SK-N-MC (cell line): ENCODE measurements at regions not wholly inside any gene's neighbourhood (a gene's known extent, or its start where the extent isn't known, plus 50 kb on each side); places are given as distances from the start of the nearest gene placed in this dataset.

Source experiments
- DNase-seq: peaks from one replicate; pipeline ENCODE4 v3.0.0-alpha.2; 2011; ENCODE audit warnings: low read depth, low spot score
- H3K27ac ChIP-seq: fragments of 200-600 bp; sonication (generic); 2 replicates; pipeline ENCODE4 v1.5.1; 2016; ENCODE audit warnings: mixed run types
- H3K36me3 ChIP-seq: fragments of 200-600 bp; sonication (generic); 2 replicates; pipeline ENCODE4 v1.6.1; 2017; ENCODE audit warnings: antibody characterized with exemption, low read length, mixed read lengths; ENCODE audit not compliant: insufficient read depth
- H3K4me3 ChIP-seq: fragments of 200-600 bp; sonication (generic); 2 replicates; pipeline ENCODE4 v1.5.1; 2016
- H3K9ac ChIP-seq: fragments of 200-600 bp; sonication (generic); 2 replicates; pipeline ENCODE4 v1.8.0; 2017; ENCODE audit warnings: mixed run types, mixed read lengths; ENCODE audit not compliant: insufficient read length
- H3K9me3 ChIP-seq: fragments of 200-600 bp; sonication (generic); 2 replicates; pipeline ENCODE4 v1.6.1; 2017; ENCODE audit warnings: low read depth, mild to moderate bottlenecking, antibody characterized with exemption, low read length, moderate library complexity, mixed read lengths
- EZH2 ChIP-seq: fragments of 200-600 bp; sonication (generic); IDR thresholded peaks from one replicate; pipeline ENCODE4 v1.6.1; 2017; ENCODE audit warnings: antibody characterized with exemption
- FOXP2 ChIP-seq: optimal IDR thresholded peaks from 2 replicates; pipeline ENCODE3; 2011; ENCODE audit warnings: mild to moderate bottlenecking, moderate library complexity; ENCODE audit not compliant: insufficient read depth; ENCODE audit errors: extremely low read length, control extremely low read depth
- POLR2AphosphoS5 ChIP-seq: IDR thresholded peaks from 2 replicates; pipeline ENCODE4 v1.6.1; 2012; ENCODE audit warnings: mild to moderate bottlenecking, low read depth, low read length, borderline replicate concordance

GRCh38 chr9:85225180-85225579, 516.6 kb downstream of the AGTPBP1 start:
- TF ChIP-seq FOXP2 (no peak), EZH2 (no peak)
- Histone ChIP-seq H3K9ac (no peak overlapping the region), H3K4me3 (no peak overlapping the region), H3K36me3 (no peaks in the 10 kb centered on the region), H3K9me3 (no peaks in the 10 kb centered on the region), H3K27ac (no peak overlapping the region)
- no peak for DNase-seq

GRCh38 chr9:85224729-85225128, 517.0 kb downstream of the AGTPBP1 start:
- H3K36me3 ChIP-seq, result no peaks in the 10 kb centered on the region
- no peak for TF ChIP-seq POLR2AphosphoS5
- TF ChIP-seq EZH2, result no peak
- no peak for TF ChIP-seq FOXP2
- no peak for DNase-seq
- no peak overlapping the region for H3K9ac ChIP-seq
- H3K4me3 ChIP-seq, result no peak overlapping the region
- no peak overlapping the region for H3K27ac ChIP-seq
- no peaks in the 10 kb centered on the region for H3K9me3 ChIP-seq

- no peak for DNase-seq
- Histone ChIP-seq H3K9me3 (no peaks in the 10 kb centered on the region), H3K27ac (no peak overlapping the region), H3K4me3 (no peak overlapping the region), H3K9ac (no peak overlapping the region), H3K36me3 (no peaks in the 10 kb centered on the region)
- TF ChIP-seq EZH2, result no peak
- no peak for TF ChIP-seq POLR2AphosphoS5
- no peak for TF ChIP-seq FOXP2
Measured at GRCh38 chr9:85224301-85224700, 517.5 kb downstream of the AGTPBP1 start.

- Histone ChIP-seq H3K9me3 (no peaks in the 10 kb centered on the region), H3K36me3 (no peaks in the 10 kb centered on the region), H3K4me3 (no peak overlapping the region), H3K27ac (no peak overlapping the region), H3K9ac (no peak overlapping the region)
- no peak for DNase-seq
- TF ChIP-seq FOXP2 (no peak), EZH2 (no peak), POLR2AphosphoS5 (no peak)
Measured at GRCh38 chr9:85223506-85224125, 518.1 kb downstream of the AGTPBP1 start.

GRCh38 chr9:85216601-85217000, 525.2 kb downstream of the AGTPBP1 start:
- TF ChIP-seq FOXP2 (no peak), EZH2 (no peak), POLR2AphosphoS5 (no peak)
- DNase-seq, result no peak
- no peak overlapping the region for H3K27ac ChIP-seq
- H3K36me3 ChIP-seq, result no peaks in the 10 kb centered on the region
- no peak overlapping the region for H3K4me3 ChIP-seq
- no peak overlapping the region for H3K9ac ChIP-seq
- H3K9me3 ChIP-seq, result no peaks in the 10 kb centered on the region

GRCh38 chr9:85215961-85216360, 525.8 kb downstream of the AGTPBP1 start:
- Histone ChIP-seq H3K36me3 (no peaks in the 10 kb centered on the region), H3K9me3 (no peaks in the 10 kb centered on the region), H3K9ac (no peak overlapping the region), H3K4me3 (no peak overlapping the region), H3K27ac (no peak overlapping the region)
- no peak for DNase-seq
- TF ChIP-seq EZH2, result no peak
- TF ChIP-seq FOXP2, result no peak
- TF ChIP-seq POLR2AphosphoS5, result no peak

- Histone ChIP-seq H3K9me3 (no peaks in the 10 kb centered on the region), H3K4me3 (no peak overlapping the region), H3K27ac (no peak overlapping the region), H3K9ac (no peak overlapping the region), H3K36me3 (no peaks in the 10 kb centered on the region)
- TF ChIP-seq POLR2AphosphoS5 (no peak), EZH2 (no peak), FOXP2 (no peak)
- DNase-seq, result no peak
Measured at GRCh38 chr9:85215416-85215815, 526.3 kb downstream of the AGTPBP1 start.

GRCh38 chr9:85213650-85214607, 527.8 kb downstream of the AGTPBP1 start:
- no peaks in the 10 kb centered on the region for H3K9me3 ChIP-seq
- DNase-seq, result no peak
- TF ChIP-seq FOXP2 (no peak), POLR2AphosphoS5 (no peak), EZH2 (no peak)
- H3K4me3 ChIP-seq, result no peak overlapping the region
- H3K36me3 ChIP-seq, result no peaks in the 10 kb centered on the region
- H3K9ac ChIP-seq, result no peak overlapping the region
- H3K27ac ChIP-seq, result no peak overlapping the region
